Smooth muscle cell (in vitro differentiated cells): ENCODE measurements at regions not wholly inside any gene's neighbourhood (a gene's known extent, or its start where the extent isn't known, plus 50 kb on each side); places are given as distances from the start of the nearest gene placed in this dataset.

ENCODE experiments used
- DNase-seq: peaks from one replicate; lab custom pipeline; 2025; ENCODE audit not compliant: unreplicated experiment; lab: John Stamatoyannopoulos, UW
- H2AFZ ChIP-seq: fragments of 200-600 bp; sonication (generic); 2 replicates; pipeline ENCODE4 v1.6.0; 2016; ENCODE audit warnings: antibody characterized with exemption, low read depth, mild to moderate bottlenecking
- H3F3A ChIP-seq: fragments of 200-600 bp; sonication (generic); 2 replicates; pipeline ENCODE4 v1.6.0; 2017; ENCODE audit warnings: antibody characterized with exemption, low read depth
- H3K27ac ChIP-seq: fragments of 200-600 bp; sonication (generic); 2 replicates; pipeline ENCODE4 v1.5.1; 2016; ENCODE audit warnings: low read depth, mild to moderate bottlenecking
- H3K27me3 ChIP-seq: fragments of 200-600 bp; sonication (generic); 2 replicates; pipeline ENCODE4 v1.6.1; 2016; ENCODE audit warnings: low read depth, mild to moderate bottlenecking
- H3K36me3 ChIP-seq: fragments of 200-600 bp; sonication (generic); 2 replicates; pipeline ENCODE4 v1.5.1; 2016; ENCODE audit warnings: low read depth
- H3K4me1 ChIP-seq: fragments of 200-600 bp; sonication (generic); 2 replicates; pipeline ENCODE4 v1.5.1; 2016; ENCODE audit warnings: low read depth
- H3K4me2 ChIP-seq: fragments of 200-600 bp; sonication (generic); 2 replicates; pipeline ENCODE4 v1.6.0; 2016; ENCODE audit warnings: mild to moderate bottlenecking
- H3K4me3 ChIP-seq: fragments of 200-600 bp; sonication (generic); 2 replicates; pipeline ENCODE4 v1.5.1; 2016; ENCODE audit warnings: mild to moderate bottlenecking
- H3K79me2 ChIP-seq: fragments of 200-600 bp; sonication (generic); 2 replicates; pipeline ENCODE4 v1.6.0; 2016; ENCODE audit warnings: low read depth, mild to moderate bottlenecking
- H3K9ac ChIP-seq: fragments of 200-600 bp; sonication (generic); 2 replicates; pipeline ENCODE4 v1.6.0; 2016; ENCODE audit warnings: low read depth
- H3K9me3 ChIP-seq: fragments of 200-600 bp; sonication (generic); replicated peaks from 2 replicates; pipeline ENCODE4 v1.5.1; 2016; ENCODE audit warnings: low read depth
- H4K20me1 ChIP-seq: fragments of 200-600 bp; sonication (generic); 2 replicates; pipeline ENCODE4 v1.6.0; 2016; ENCODE audit warnings: low read depth
- CTCF ChIP-seq: fragments of 200-600 bp; sonication (generic); IDR thresholded peaks from 2 replicates; pipeline ENCODE4 v1.5.1; 2017; ENCODE audit warnings: borderline replicate concordance, mild to moderate bottlenecking, antibody characterized with exemption; ENCODE audit not compliant: insufficient read depth, poor library complexity, severe bottlenecking
- WGBS: methylation state at CpG from one replicate; pipeline ENCODE4 v1.1.7; 2016; ENCODE audit warnings: low lambda C conversion rate; 5-methylcytosine and 5-hydroxymethylcytosine counted together

DNA sequence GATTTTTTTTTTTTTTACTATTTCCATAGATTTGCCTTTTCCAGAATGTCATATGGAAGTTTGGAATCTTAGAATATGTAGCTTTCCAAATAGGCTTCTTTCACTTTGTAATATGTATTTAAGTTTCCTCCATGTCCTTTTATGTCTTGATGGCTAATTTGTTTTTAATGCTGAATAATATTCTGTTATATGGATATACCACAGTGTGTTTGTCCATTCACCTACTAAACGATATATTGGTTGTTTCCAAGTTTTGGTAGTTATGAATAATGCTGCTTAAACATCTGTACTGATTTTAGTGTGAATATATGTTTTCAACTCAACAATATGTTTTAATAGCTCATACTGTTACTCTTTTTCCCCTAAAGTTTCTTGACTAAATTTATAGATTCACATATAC lies 669.8 kb upstream of the PCDH15 start:
- no peak for TF ChIP-seq CTCF
- Histone ChIP-seq H3K27me3 (no peaks in the 10 kb centered on the region), H3K4me2 (no peak overlapping the region), H3K4me3 (no peak overlapping the region), H3K9me3 (no peaks in the 10 kb centered on the region), H3K27ac (no peak overlapping the region), H4K20me1 (no peaks in the 10 kb centered on the region), H3F3A (no peaks in the 10 kb centered on the region), H3K36me3 (no peaks in the 10 kb centered on the region), H2AFZ (no peak overlapping the region), H3K9ac (no peak overlapping the region), H3K4me1 (no peaks in the 10 kb centered on the region), H3K79me2 (no peaks in the 10 kb centered on the region)
- no peak for DNase-seq
- WGBS = 91% methylated on average over 1 of the region's 1 CpG

GRCh38 chr10:55466806-55467504 lies 665.9 kb upstream of the PCDH15 start:
- no peak overlapping the region for H3K4me2 ChIP-seq
- H3K9ac ChIP-seq = no peak overlapping the region
- TF ChIP-seq CTCF = no peak
- H3K4me1 ChIP-seq = no peaks in the 10 kb centered on the region
- no peak overlapping the region for H3K4me3 ChIP-seq
- no peak overlapping the region for H3K27ac ChIP-seq
- H4K20me1 ChIP-seq = no peaks in the 10 kb centered on the region
- no peaks in the 10 kb centered on the region for H3K27me3 ChIP-seq
- H3K36me3 ChIP-seq = no peaks in the 10 kb centered on the region
- no peak overlapping the region for H2AFZ ChIP-seq
- 94% methylated on average over 2 of the region's 2 CpGs for WGBS
- DNase-seq = no peak
- H3K9me3 ChIP-seq = no peaks in the 10 kb centered on the region
- H3F3A ChIP-seq = no peaks in the 10 kb centered on the region
- H3K79me2 ChIP-seq = no peaks in the 10 kb centered on the region

GRCh38 chr10:55464083-55464482 lies 663.1 kb upstream of the PCDH15 start:
- Histone ChIP-seq H4K20me1 (no peaks in the 10 kb centered on the region), H3K4me3 (no peak overlapping the region), H3K4me2 (no peak overlapping the region), H3K27me3 (no peaks in the 10 kb centered on the region), H3K79me2 (no peaks in the 10 kb centered on the region), H3F3A (no peaks in the 10 kb centered on the region), H3K4me1 (no peaks in the 10 kb centered on the region), H3K9ac (no peak overlapping the region), H3K36me3 (no peaks in the 10 kb centered on the region), H2AFZ (no peak overlapping the region), H3K27ac (no peak overlapping the region), H3K9me3 (no peaks in the 10 kb centered on the region)
- 86% methylated on average over 4 of the region's 4 CpGs for WGBS
- TF ChIP-seq CTCF = no peak
- no peak for DNase-seq

- H3K4me3 ChIP-seq = no peak overlapping the region
These were observed 659.0 kb upstream of the PCDH15 start for GRCh38 chr10:55460008-55460407.

More at GRCh38 chr10:55460008-55460407, 659.0 kb upstream of the PCDH15 start:
- WGBS = 93% methylated on average over 3 of the region's 3 CpGs
- DNase-seq = no peak
- H3K4me1 ChIP-seq = no peaks in the 10 kb centered on the region
- H3K79me2 ChIP-seq = no peaks in the 10 kb centered on the region
- no peaks in the 10 kb centered on the region for H3K36me3 ChIP-seq
- H3K27ac ChIP-seq = no peak overlapping the region
- H3K9ac ChIP-seq = no peak overlapping the region
- H3F3A ChIP-seq = no peaks in the 10 kb centered on the region
- no peak overlapping the region for H2AFZ ChIP-seq
- no peaks in the 10 kb centered on the region for H3K9me3 ChIP-seq
- H3K27me3 ChIP-seq = no peaks in the 10 kb centered on the region
- no peak for TF ChIP-seq CTCF
- no peaks in the 10 kb centered on the region for H4K20me1 ChIP-seq
- H3K4me2 ChIP-seq = no peak overlapping the region
